HK-2 (cell line): ENCODE measurements at regions not wholly inside any gene's neighbourhood (a gene's known extent, or its start where the extent isn't known, plus 50 kb on each side); places are given as distances from the start of the nearest gene placed in this dataset.

ENCODE experiments used
- DNase-seq: peaks from one replicate; pipeline ENCODE4 v3.0.0-alpha.2; 2018; ENCODE audit not compliant: unreplicated experiment

GRCh38 chr2:111709321-111709720, 174.7 kb downstream of the ANAPC1 start:
- no peak for DNase-seq

GRCh38 chr2:111710085-111710484, 173.9 kb downstream of the ANAPC1 start:
- DNase-seq, result no peak

- DNase-seq, result no peak
These were observed 173.4 kb downstream of the ANAPC1 start for GRCh38 chr2:111710613-111711012.

- no peak for DNase-seq
These were observed 172.7 kb downstream of the ANAPC1 start for GRCh38 chr2:111711270-111711669.

- DNase-seq, result no peak
These were observed 171.6 kb downstream of the ANAPC1 start for GRCh38 chr2:111712361-111712760.

GRCh38 chr2:111712940-111713515, 171.0 kb downstream of the ANAPC1 start:
- DNase-seq, result no peak

GRCh38 chr2:111715987-111716904, 167.7 kb downstream of the ANAPC1 start:
- DNase-seq, result no peak

- no peak for DNase-seq
These were observed 166.9 kb downstream of the ANAPC1 start for GRCh38 chr2:111716905-111717775.
